ENCODE measurements at regions not wholly inside any gene's neighbourhood (a gene's known extent, or its start where the extent isn't known, plus 50 kb on each side); places are given as distances from the start of the nearest gene placed in this dataset.

- H3K27me3 ChIP-seq (ENCODE audit: low read depth, low read length) = no peaks in the 10 kb centered on the region
- no peaks in the 10 kb centered on the region for H4K20me1 ChIP-seq (ENCODE audit: insufficient read depth, low read length)
- no peaks in the 10 kb centered on the region for H3K9me3 ChIP-seq (ENCODE audit: insufficient read depth, low read length)
- H3K27ac ChIP-seq (ENCODE audit: low read length) = no peak overlapping the region
- H2AFZ ChIP-seq (ENCODE audit: low read depth, low read length) = no peak overlapping the region
- H3K36me3 ChIP-seq (replicated peaks; ENCODE audit: low read depth, low read length) = no peaks in the 10 kb centered on the region
- TF ChIP-seq CTCF (IDR thresholded peaks at IDR 0.05; ENCODE audit: low read depth, low read length) (no peak), EZH2phosphoT487 (IDR thresholded peaks at IDR 0.05; ENCODE audit: low read depth) (no peak)
- no peak overlapping the region for H3K4me2 ChIP-seq (ENCODE audit: low read length)
- no peak overlapping the region for H3K4me3 ChIP-seq (ENCODE audit: low read length)
- H3K79me2 ChIP-seq (ENCODE audit: low read length) = no peaks in the 10 kb centered on the region
- H3K4me1 ChIP-seq (ENCODE audit: low read length) = no peaks in the 10 kb centered on the region
- H3K9ac ChIP-seq (ENCODE audit: low read length) = no peak overlapping the region
Measured at GRCh38 chr2:75340560-75340959, 141.2 kb upstream of the TACR1 start.

- H3K79me2 ChIP-seq (ENCODE audit: low read length) = no peaks in the 10 kb centered on the region
- H3K9ac ChIP-seq (ENCODE audit: low read length) = no peak overlapping the region
- no peak overlapping the region for H3K4me3 ChIP-seq (ENCODE audit: low read length)
- H3K4me1 ChIP-seq (ENCODE audit: low read length) = no peaks in the 10 kb centered on the region
- no peaks in the 10 kb centered on the region for H3K9me3 ChIP-seq (ENCODE audit: insufficient read depth, low read length)
- no peaks in the 10 kb centered on the region for H4K20me1 ChIP-seq (ENCODE audit: insufficient read depth, low read length)
- no peaks in the 10 kb centered on the region for H3K27me3 ChIP-seq (ENCODE audit: low read depth, low read length)
- TF ChIP-seq CTCF (IDR thresholded peaks at IDR 0.05; ENCODE audit: low read depth, low read length) = no peak
- no peak for TF ChIP-seq EZH2phosphoT487 (IDR thresholded peaks at IDR 0.05; ENCODE audit: low read depth)
- H2AFZ ChIP-seq (ENCODE audit: low read depth, low read length) = no peak overlapping the region
- H3K4me2 ChIP-seq (ENCODE audit: low read length) = no peak overlapping the region
- no peaks in the 10 kb centered on the region for H3K36me3 ChIP-seq (replicated peaks; ENCODE audit: low read depth, low read length)
- H3K27ac ChIP-seq (ENCODE audit: low read length) = no peak overlapping the region
Measured at GRCh38 chr2:75338461-75338860, 139.1 kb upstream of the TACR1 start.

GRCh38 chr2:75337619-75338018 is 138.3 kb upstream of the TACR1 start:
- H3K27ac ChIP-seq (ENCODE audit: low read length) = no peak overlapping the region
- no peak overlapping the region for H2AFZ ChIP-seq (ENCODE audit: low read depth, low read length)
- no peaks in the 10 kb centered on the region for H3K9me3 ChIP-seq (ENCODE audit: insufficient read depth, low read length)
- H3K4me2 ChIP-seq (ENCODE audit: low read length) = no peak overlapping the region
- no peaks in the 10 kb centered on the region for H3K36me3 ChIP-seq (replicated peaks; ENCODE audit: low read depth, low read length)
- no peak overlapping the region for H3K9ac ChIP-seq (ENCODE audit: low read length)
- TF ChIP-seq CTCF (IDR thresholded peaks at IDR 0.05; ENCODE audit: low read depth, low read length) (no peak), EZH2phosphoT487 (IDR thresholded peaks at IDR 0.05; ENCODE audit: low read depth) (no peak)
- no peak overlapping the region for H3K4me3 ChIP-seq (ENCODE audit: low read length)
- no peaks in the 10 kb centered on the region for H3K27me3 ChIP-seq (ENCODE audit: low read depth, low read length)
- H3K4me1 ChIP-seq (ENCODE audit: low read length) = no peaks in the 10 kb centered on the region
- no peaks in the 10 kb centered on the region for H3K79me2 ChIP-seq (ENCODE audit: low read length)
- no peaks in the 10 kb centered on the region for H4K20me1 ChIP-seq (ENCODE audit: insufficient read depth, low read length)

GRCh38 chr2:75337016-75337415 is 137.7 kb upstream of the TACR1 start:
- no peaks in the 10 kb centered on the region for H3K36me3 ChIP-seq (replicated peaks; ENCODE audit: low read depth, low read length)
- no peak overlapping the region for H3K27ac ChIP-seq (ENCODE audit: low read length)
- TF ChIP-seq CTCF (IDR thresholded peaks at IDR 0.05; ENCODE audit: low read depth, low read length) (no peak), EZH2phosphoT487 (IDR thresholded peaks at IDR 0.05; ENCODE audit: low read depth) (no peak)
- no peaks in the 10 kb centered on the region for H3K27me3 ChIP-seq (ENCODE audit: low read depth, low read length)
- no peak overlapping the region for H2AFZ ChIP-seq (ENCODE audit: low read depth, low read length)
- H3K4me1 ChIP-seq (ENCODE audit: low read length) = no peaks in the 10 kb centered on the region
- no peak overlapping the region for H3K4me2 ChIP-seq (ENCODE audit: low read length)
- H4K20me1 ChIP-seq (ENCODE audit: insufficient read depth, low read length) = no peaks in the 10 kb centered on the region
- H3K9ac ChIP-seq (ENCODE audit: low read length) = no peak overlapping the region
- no peaks in the 10 kb centered on the region for H3K9me3 ChIP-seq (ENCODE audit: insufficient read depth, low read length)
- H3K4me3 ChIP-seq (ENCODE audit: low read length) = no peak overlapping the region
- H3K79me2 ChIP-seq (ENCODE audit: low read length) = no peaks in the 10 kb centered on the region

Measured in OCI-LY3 (cell line).